T-helper 17 cell (primary cell): ENCODE measurements at regions not wholly inside any gene's neighbourhood (a gene's known extent, or its start where the extent isn't known, plus 50 kb on each side); places are given as distances from the start of the nearest gene placed in this dataset.

Experiments used
- ATAC-seq: fragments of 150-1000 bp; cut with Tn5 transposase; 2 replicates; pipeline ENCODE4 v1.10.0; 2021; ENCODE audit warnings: mild to moderate bottlenecking, moderate library complexity
- DNase-seq, 3 donors: peaks; one replicate each; pipeline versions ENCODE4 v3.0.0 to v3.0.0-alpha.2; 2020 to 2021
- H3K9me3 ChIP-seq: one replicate; pipeline ENCODE4 v1.7.0; 2013; ENCODE audit warnings: low read length, mild to moderate bottlenecking; ENCODE audit not compliant: control insufficient read depth, poor library complexity, severe bottlenecking
- H3K27ac Mint-ChIP-seq: one replicate; pipeline ENCODE4 v1.8.0; 2022; ENCODE audit warnings: mild to moderate bottlenecking, moderate library complexity, mixed read lengths
- H3K27me3 Mint-ChIP-seq: one replicate; pipeline ENCODE4 v1.8.0; 2022; ENCODE audit warnings: mixed read lengths
- H3K36me3 Mint-ChIP-seq: one replicate; pipeline ENCODE4 v1.8.0; 2022; ENCODE audit warnings: low read depth, mixed read lengths
- H3K4me1 Mint-ChIP-seq: one replicate; pipeline ENCODE4 v1.8.0; 2022; ENCODE audit warnings: mild to moderate bottlenecking, mixed read lengths
- H3K4me3 Mint-ChIP-seq: one replicate; pipeline ENCODE4 v1.8.0; 2022; ENCODE audit warnings: mild to moderate bottlenecking, moderate library complexity, mixed read lengths

- Mint-ChIP-seq H3K4me1 (no peaks in the 10 kb centered on the region), H3K27me3 (peaks cover 23% of the 10 kb centered on the region), H3K4me3 (no peak overlapping the region), H3K27ac (no peak overlapping the region), H3K36me3 (no peaks in the 10 kb centered on the region)
- DNase-seq = no peak
- H3K9me3 ChIP-seq = no peaks in the 10 kb centered on the region
- ATAC-seq = no peak
Measured at GRCh38 chr22:49112661-49113626, 714.7 kb downstream of the BRD1 start.

GRCh38 chr22:49112176-49112575, 715.5 kb downstream of the BRD1 start:
- H3K4me3 Mint-ChIP-seq = no peak overlapping the region
- H3K9me3 ChIP-seq = no peaks in the 10 kb centered on the region
- no peak overlapping the region for H3K27ac Mint-ChIP-seq
- H3K27me3 Mint-ChIP-seq = peaks cover 31% of the 10 kb centered on the region
- ATAC-seq (no peak), DNase-seq (no peak)
- H3K36me3 Mint-ChIP-seq = no peaks in the 10 kb centered on the region
- no peaks in the 10 kb centered on the region for H3K4me1 Mint-ChIP-seq

GRCh38 chr22:49111085-49111484, 716.6 kb downstream of the BRD1 start:
- DNase-seq (no peak), ATAC-seq (no peak)
- no peaks in the 10 kb centered on the region for H3K9me3 ChIP-seq
- Mint-ChIP-seq H3K27ac (no peak overlapping the region), H3K36me3 (no peaks in the 10 kb centered on the region), H3K4me1 (no peaks in the 10 kb centered on the region), H3K27me3 (peaks cover 33% of the 10 kb centered on the region), H3K4me3 (no peak overlapping the region)

GRCh38 chr22:49108636-49109315, 718.9 kb downstream of the BRD1 start:
- H3K9me3 ChIP-seq = no peaks in the 10 kb centered on the region
- H3K4me1 Mint-ChIP-seq = no peaks in the 10 kb centered on the region
- no peak overlapping the region for H3K27ac Mint-ChIP-seq
- DNase-seq (no peak), ATAC-seq (no peak)
- H3K36me3 Mint-ChIP-seq = no peaks in the 10 kb centered on the region
- no peak overlapping the region for H3K4me3 Mint-ChIP-seq
- H3K27me3 Mint-ChIP-seq = peaks cover 49% of the 10 kb centered on the region

- H3K27me3 Mint-ChIP-seq = peaks cover 55% of the 10 kb centered on the region
- ATAC-seq (no peak), DNase-seq (no peak)
- peaks cover under 1% of the 10 kb centered on the region for H3K4me1 Mint-ChIP-seq
- H3K36me3 Mint-ChIP-seq = no peaks in the 10 kb centered on the region
- H3K27ac Mint-ChIP-seq = no peak overlapping the region
- H3K4me3 Mint-ChIP-seq = no peak overlapping the region
- no peaks in the 10 kb centered on the region for H3K9me3 ChIP-seq
Measured at GRCh38 chr22:49107961-49108530, 719.6 kb downstream of the BRD1 start.

GRCh38 chr22:49107561-49107960, 720.1 kb downstream of the BRD1 start:
- Mint-ChIP-seq H3K4me3 (no peak overlapping the region), H3K27ac (no peak overlapping the region), H3K27me3 (peaks cover 60% of the 10 kb centered on the region), H3K36me3 (no peaks in the 10 kb centered on the region), H3K4me1 (peaks cover 3% of the 10 kb centered on the region)
- DNase-seq (no peak), ATAC-seq (no peak)
- no peaks in the 10 kb centered on the region for H3K9me3 ChIP-seq

GRCh38 chr22:49106842-49107152, 720.9 kb downstream of the BRD1 start:
- ATAC-seq (no peak), DNase-seq (no peak)
- H3K27me3 Mint-ChIP-seq = peaks cover 61% of the 10 kb centered on the region
- no peak overlapping the region for H3K27ac Mint-ChIP-seq
- no peaks in the 10 kb centered on the region for H3K9me3 ChIP-seq
- peaks cover 3% of the 10 kb centered on the region for H3K4me1 Mint-ChIP-seq
- no peak overlapping the region for H3K4me3 Mint-ChIP-seq
- H3K36me3 Mint-ChIP-seq = no peaks in the 10 kb centered on the region

GRCh38 chr22:49106096-49106841, 721.4 kb downstream of the BRD1 start:
- peaks cover 3% of the 10 kb centered on the region for H3K4me1 Mint-ChIP-seq
- DNase-seq (no peak), ATAC-seq (no peak)
- H3K27ac Mint-ChIP-seq = no peak overlapping the region
- no peak overlapping the region for H3K4me3 Mint-ChIP-seq
- H3K36me3 Mint-ChIP-seq = no peaks in the 10 kb centered on the region
- H3K9me3 ChIP-seq = no peaks in the 10 kb centered on the region
- H3K27me3 Mint-ChIP-seq = peaks cover 64% of the 10 kb centered on the region

- DNase-seq = no peak
- H3K27ac Mint-ChIP-seq = no peak overlapping the region
- H3K9me3 ChIP-seq = no peaks in the 10 kb centered on the region
- peaks cover 3% of the 10 kb centered on the region for H3K4me1 Mint-ChIP-seq
- H3K27me3 Mint-ChIP-seq = peaks cover 65% of the 10 kb centered on the region
- H3K4me3 Mint-ChIP-seq = no peak overlapping the region
- H3K36me3 Mint-ChIP-seq = no peaks in the 10 kb centered on the region
- no peak for ATAC-seq
Measured at GRCh38 chr22:49104434-49104833, 723.2 kb downstream of the BRD1 start.

- no peaks in the 10 kb centered on the region for H3K9me3 ChIP-seq
- H3K4me3 Mint-ChIP-seq = no peak overlapping the region
- no peak overlapping the region for H3K27ac Mint-ChIP-seq
- H3K4me1 Mint-ChIP-seq = peaks cover 3% of the 10 kb centered on the region
- no peak for DNase-seq
- no peak for ATAC-seq
- H3K36me3 Mint-ChIP-seq = no peaks in the 10 kb centered on the region
- H3K27me3 Mint-ChIP-seq = peaks cover 58% of the 10 kb centered on the region
Measured at GRCh38 chr22:49103314-49104059, 724.2 kb downstream of the BRD1 start.

GRCh38 chr22:49102367-49102766, 725.3 kb downstream of the BRD1 start:
- no peak overlapping the region for H3K27ac Mint-ChIP-seq
- no peak for DNase-seq
- no peak overlapping the region for H3K4me3 Mint-ChIP-seq
- peaks cover 3% of the 10 kb centered on the region for H3K4me1 Mint-ChIP-seq
- H3K9me3 ChIP-seq = no peaks in the 10 kb centered on the region
- ATAC-seq = no peak
- peaks cover 51% of the 10 kb centered on the region for H3K27me3 Mint-ChIP-seq
- no peaks in the 10 kb centered on the region for H3K36me3 Mint-ChIP-seq

GRCh38 chr22:49101873-49102272, 725.8 kb downstream of the BRD1 start:
- Mint-ChIP-seq H3K27ac (no peak overlapping the region), H3K36me3 (no peaks in the 10 kb centered on the region), H3K27me3 (peaks cover 47% of the 10 kb centered on the region), H3K4me3 (no peak overlapping the region), H3K4me1 (peaks cover 3% of the 10 kb centered on the region)
- ATAC-seq = no peak
- no peak for DNase-seq
- no peaks in the 10 kb centered on the region for H3K9me3 ChIP-seq
